ENCODE measurements at regions not wholly inside any gene's neighbourhood (a gene's known extent, or its start where the extent isn't known, plus 50 kb on each side); places are given as distances from the start of the nearest gene placed in this dataset.

DNA sequence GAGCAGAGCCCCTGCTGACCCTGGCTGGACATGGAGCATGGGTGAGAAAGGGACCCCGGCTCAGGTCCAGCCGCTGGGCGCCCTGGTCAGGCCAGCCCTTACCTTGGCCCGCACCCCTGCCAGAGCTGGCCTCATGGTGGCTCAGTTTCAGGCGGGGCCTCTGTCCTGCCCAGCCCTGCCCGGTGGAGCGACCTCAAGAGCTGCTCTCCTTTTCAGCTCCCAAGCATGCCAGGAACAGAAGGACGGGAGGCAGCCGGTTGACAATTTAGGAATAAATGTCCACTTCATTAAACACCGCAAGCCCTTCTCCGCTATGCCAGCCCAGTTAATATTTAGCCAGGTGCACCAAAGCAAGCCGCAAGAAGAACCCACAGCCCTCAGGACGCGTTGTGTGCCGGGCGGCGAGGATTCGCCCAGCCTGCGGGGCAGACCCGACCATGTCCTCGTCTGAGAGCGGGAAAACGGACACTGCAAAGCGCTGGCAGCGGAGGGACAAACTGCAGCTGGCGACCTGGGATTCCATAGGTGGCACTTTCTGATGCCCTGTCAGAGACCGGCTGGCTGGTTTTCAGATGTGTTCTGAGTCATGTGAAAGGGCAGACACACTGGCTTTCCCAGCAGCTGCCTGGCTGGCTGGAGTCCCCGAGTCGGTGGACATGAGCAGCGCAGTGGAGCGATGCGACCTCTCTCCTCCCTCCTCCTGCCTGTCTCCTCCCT is 221.9 kb downstream of the TTLL2 start:
- TF ChIP-seq POLR2A (IDR thresholded peaks at IDR 0.05), result no peak
- TF ChIP-seq, protein P1, sequence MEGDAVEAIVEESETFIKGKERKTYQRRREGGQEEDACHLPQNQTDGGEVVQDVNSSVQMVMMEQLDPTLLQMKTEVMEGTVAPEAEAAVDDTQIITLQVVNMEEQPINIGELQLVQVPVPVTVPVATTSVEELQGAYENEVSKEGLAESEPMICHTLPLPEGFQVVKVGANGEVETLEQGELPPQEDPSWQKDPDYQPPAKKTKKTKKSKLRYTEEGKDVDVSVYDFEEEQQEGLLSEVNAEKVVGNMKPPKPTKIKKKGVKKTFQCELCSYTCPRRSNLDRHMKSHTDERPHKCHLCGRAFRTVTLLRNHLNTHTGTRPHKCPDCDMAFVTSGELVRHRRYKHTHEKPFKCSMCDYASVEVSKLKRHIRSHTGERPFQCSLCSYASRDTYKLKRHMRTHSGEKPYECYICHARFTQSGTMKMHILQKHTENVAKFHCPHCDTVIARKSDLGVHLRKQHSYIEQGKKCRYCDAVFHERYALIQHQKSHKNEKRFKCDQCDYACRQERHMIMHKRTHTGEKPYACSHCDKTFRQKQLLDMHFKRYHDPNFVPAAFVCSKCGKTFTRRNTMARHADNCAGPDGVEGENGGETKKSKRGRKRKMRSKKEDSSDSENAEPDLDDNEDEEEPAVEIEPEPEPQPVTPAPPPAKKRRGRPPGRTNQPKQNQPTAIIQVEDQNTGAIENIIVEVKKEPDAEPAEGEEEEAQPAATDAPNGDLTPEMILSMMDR (IDR thresholded peaks at IDR 0.05), result no peak
